Stimulated activated naive CD8-positive, alpha-beta T cell treated with anti-CD3 and anti-CD28 coated beads, Interleukin-15, Interleukin-2, amounts not matched to agents 100 U/mL and 50 U/mL, for 24 hours (primary cell): ENCODE measurements at regions not wholly inside any gene's neighbourhood (a gene's known extent, or its start where the extent isn't known, plus 50 kb on each side); places are given as distances from the start of the nearest gene placed in this dataset.
"Not testable (repeated sequence)": the region's sequence is repeated elsewhere in the genome, so short reads cannot be mapped to it uniquely, and the experiment has no call there.

Source experiments
- ATAC-seq: fragments of 150-1000 bp; cut with Tn5 transposase; one replicate; pipeline ENCODE4 v1.10.0; 2021
- DNase-seq: peaks from one replicate; pipeline ENCODE4 v3.0.0; 2021

DNA sequence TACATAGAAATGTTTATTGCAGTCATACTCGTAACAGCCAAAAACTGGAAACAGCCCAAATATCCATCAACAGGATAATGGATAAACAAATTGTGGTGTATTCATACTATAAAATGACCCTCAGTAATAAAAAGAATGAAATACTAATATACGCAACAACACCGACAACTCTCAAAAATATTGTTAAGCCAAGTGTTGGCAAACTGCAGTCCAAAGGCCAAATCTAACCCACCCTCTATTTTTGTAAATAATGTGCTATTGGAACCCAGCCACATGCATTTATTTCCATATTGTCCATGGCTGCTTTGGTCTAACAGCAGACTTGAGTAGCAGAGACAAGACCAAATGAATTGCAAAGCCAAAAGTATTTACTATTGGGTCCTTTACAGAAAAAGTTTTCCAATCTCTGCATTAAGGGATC, 151.0 kb downstream of the MREG start:
- DNase-seq (no peak), ATAC-seq (no peak)

GRCh38 chr2:215861607-215862350, 151.6 kb downstream of the MREG start:
- ATAC-seq, result no peak
- DNase-seq, result no peak

DNA sequence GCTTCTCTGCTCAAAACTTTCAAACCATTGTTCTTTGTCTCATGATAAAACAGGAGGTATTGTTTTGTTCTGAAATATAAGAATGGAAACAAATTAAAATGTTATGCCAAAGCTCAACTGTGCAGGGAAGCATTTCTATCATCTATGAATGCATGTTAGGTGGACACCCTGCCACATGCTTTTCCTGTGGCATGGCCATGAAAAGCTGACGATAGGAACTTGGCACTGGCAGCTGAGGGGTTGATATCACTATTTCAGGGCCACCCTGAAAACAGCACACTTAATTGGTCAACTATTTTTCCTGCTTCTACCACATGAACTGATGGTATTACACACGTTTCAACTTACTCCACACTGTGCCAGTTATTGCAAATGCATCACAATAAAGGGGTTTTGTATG, 157.3 kb downstream of the MREG start:
- no peak for ATAC-seq
- DNase-seq, result no peak

- ATAC-seq, DNase-seq: not testable (repeated sequence)
Observed at GRCh38 chr2:215855308-215855707, 158.0 kb downstream of the MREG start.

- no peak for ATAC-seq
Observed at GRCh38 chr2:215854008-215854407, 159.3 kb downstream of the MREG start.

GRCh38 chr2:215851696-215852095, 161.7 kb downstream of the MREG start:
- DNase-seq (no peak), ATAC-seq (no peak)

More at GRCh38 chr2:215854008-215854407, 159.3 kb downstream of the MREG start:
- no peak for DNase-seq

DNA sequence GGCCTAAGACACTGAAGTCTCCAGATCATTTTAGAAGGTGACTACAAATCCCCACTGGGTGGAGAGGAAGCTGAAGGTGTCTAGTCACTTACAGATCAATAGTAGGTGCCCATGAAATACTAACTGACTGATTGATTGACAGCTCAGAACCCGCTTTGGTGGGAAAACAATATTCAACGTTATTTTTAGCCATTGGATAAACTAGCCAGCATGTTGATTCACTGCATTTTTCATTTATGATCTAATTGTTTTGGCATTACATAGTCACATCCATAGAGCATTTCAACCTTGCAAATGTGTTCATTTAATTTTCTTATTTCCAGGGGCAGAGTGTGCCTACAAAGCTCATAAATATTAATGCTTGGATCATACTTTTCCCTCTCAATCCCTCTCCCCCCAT, 162.3 kb downstream of the MREG start:
- DNase-seq (no peak), ATAC-seq (no peak)

- ATAC-seq (no peak), DNase-seq (no peak)
Observed at GRCh38 chr2:215850380-215850779, 163.0 kb downstream of the MREG start.

- DNase-seq, result no peak
Observed at GRCh38 chr2:215849771-215850170, 163.6 kb downstream of the MREG start.

GRCh38 chr2:215848698-215849097, 164.7 kb downstream of the MREG start:
- DNase-seq, result no peak
- ATAC-seq, result no peak

More at GRCh38 chr2:215849771-215850170, 163.6 kb downstream of the MREG start:
- ATAC-seq, result no peak

GRCh38 chr2:215848146-215848545, 165.2 kb downstream of the MREG start:
- ATAC-seq, result no peak
- DNase-seq, result no peak

GRCh38 chr2:215847718-215848117, 165.6 kb downstream of the MREG start:
- no peak for ATAC-seq
- no peak for DNase-seq

GRCh38 chr2:215847056-215847455, 166.3 kb downstream of the MREG start:
- no peak for ATAC-seq
- no peak for DNase-seq

GRCh38 chr2:215845839-215846586, 167.3 kb downstream of the MREG start:
- peak; percentile 39 for ATAC-seq

GRCh38 chr2:215843579-215843978, 169.8 kb downstream of the MREG start:
- DNase-seq (no peak), ATAC-seq (peak; percentile 45)

More at GRCh38 chr2:215845839-215846586, 167.3 kb downstream of the MREG start:
- DNase-seq, result no peak

GRCh38 chr2:215841175-215841816, 172.1 kb downstream of the MREG start:
- no peak for ATAC-seq
- DNase-seq, result no peak

DNA sequence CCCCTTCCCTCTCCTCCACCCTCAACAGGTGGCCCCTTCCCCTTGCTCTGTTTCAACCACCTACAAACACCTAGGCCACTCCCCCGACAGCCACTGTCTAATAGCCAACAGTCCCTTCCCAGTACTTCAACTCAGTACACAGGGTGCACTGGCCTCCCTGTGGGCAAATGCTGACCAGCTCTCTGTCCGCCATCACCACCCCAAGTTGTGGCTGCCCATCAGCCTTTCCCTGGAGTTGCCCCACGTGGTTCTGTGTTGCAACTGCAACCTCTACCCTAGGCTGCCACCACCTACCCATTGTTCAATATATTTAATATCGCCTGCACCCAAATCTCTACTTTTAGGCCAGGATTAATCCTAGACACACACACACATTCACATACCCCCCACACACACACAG, 173.5 kb downstream of the MREG start:
- ATAC-seq, result no peak

GRCh38 chr2:215839309-215839708, 174.0 kb downstream of the MREG start:
- DNase-seq (no peak), ATAC-seq (no peak)

More for the DNA sequence above, 173.5 kb downstream of the MREG start:
- DNase-seq, result no peak

DNA sequence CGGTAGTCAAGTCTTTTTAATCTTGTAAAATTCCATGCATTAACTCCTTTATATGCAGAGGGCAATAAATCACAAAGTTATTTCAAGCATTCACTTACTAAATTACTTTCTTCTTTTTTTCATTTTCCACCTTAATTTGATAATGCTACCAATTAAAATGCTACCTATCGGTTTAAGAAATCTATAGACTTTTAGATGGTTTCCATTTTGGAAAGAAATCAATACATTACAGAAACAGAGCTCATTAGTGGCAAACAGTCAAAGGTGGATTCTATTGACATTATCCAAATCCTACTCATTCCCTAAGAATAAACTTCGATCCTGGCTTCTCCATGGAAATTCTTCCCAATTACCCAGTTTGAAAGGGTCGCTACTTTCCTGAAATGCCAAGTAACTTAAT, 176.5 kb downstream of the MREG start:
- no peak for DNase-seq
- ATAC-seq, result no peak

GRCh38 chr2:215835657-215836056, 177.7 kb downstream of the MREG start:
- no peak for ATAC-seq
- no peak for DNase-seq

GRCh38 chr2:215835231-215835630, 178.1 kb downstream of the MREG start:
- DNase-seq (no peak), ATAC-seq (no peak)

DNA sequence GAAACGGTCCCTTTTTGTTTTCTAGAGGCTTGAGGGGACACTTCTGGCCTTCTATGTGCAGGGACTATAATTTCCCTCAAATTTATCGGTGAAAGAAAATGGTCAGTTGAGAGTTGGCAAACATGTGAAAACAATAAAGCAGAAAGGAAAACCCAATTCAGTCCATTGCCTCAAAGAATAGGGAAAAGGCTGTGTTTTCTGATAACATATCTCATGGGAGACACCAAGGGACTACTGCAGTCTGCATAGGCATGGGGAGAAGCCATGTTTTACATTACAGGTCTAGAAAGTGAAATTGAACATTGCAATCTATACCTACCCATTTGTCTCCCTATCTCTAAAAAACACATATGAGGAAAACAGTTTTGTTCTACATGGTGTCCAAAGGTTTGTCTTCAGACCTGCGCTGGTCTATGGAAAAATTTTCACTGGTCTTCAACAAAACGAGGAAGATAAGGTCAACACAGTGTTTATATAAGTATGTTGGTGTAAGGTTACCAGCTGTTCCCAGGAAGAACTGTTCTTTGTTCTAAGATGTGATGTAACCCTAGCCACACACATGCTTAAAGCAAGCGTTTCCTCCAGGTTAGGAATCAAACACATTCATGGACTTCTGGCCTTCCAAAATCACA, 179.7 kb downstream of the MREG start:
- DNase-seq (no peak), ATAC-seq (no peak)
